ENCODE measurements at regions not wholly inside any gene's neighbourhood (a gene's known extent, or its start where the extent isn't known, plus 50 kb on each side); places are given as distances from the start of the nearest gene placed in this dataset.

DNA sequence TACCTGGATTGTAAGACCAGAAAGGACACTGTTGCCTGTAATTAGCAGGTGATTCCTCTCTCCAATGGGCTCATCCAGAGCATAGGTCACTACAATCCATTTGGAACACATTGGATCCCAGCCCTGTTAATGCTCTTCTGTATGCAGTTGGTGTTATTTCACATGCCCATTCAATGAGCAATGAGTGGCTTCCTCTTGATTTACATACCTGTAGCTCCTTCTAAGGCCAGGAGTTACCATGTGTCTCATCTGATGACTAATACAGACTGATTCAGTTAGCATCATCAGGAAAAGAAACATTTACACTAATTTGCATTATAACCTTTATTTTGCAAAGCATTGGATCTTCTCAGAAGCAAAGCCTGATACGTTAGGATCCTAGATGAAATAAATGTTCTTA, 83.1 kb upstream of the NPVF start:
- TF ChIP-seq, protein P1, sequence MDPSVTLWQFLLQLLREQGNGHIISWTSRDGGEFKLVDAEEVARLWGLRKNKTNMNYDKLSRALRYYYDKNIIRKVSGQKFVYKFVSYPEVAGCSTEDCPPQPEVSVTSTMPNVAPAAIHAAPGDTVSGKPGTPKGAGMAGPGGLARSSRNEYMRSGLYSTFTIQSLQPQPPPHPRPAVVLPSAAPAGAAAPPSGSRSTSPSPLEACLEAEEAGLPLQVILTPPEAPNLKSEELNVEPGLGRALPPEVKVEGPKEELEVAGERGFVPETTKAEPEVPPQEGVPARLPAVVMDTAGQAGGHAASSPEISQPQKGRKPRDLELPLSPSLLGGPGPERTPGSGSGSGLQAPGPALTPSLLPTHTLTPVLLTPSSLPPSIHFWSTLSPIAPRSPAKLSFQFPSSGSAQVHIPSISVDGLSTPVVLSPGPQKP (IDR thresholded peaks at IDR 0.05; ENCODE audit: low read depth, low read length) = no peak
- TF ChIP-seq KDM5A (IDR thresholded peaks at IDR 0.05) (no peak), EP300 (IDR thresholded peaks at IDR 0.05) (no peak), HOXB13 (CRISPR knock-in tag; IDR thresholded peaks at IDR 0.05; ENCODE audit: low read depth) (no peak), POLR2A (IDR thresholded peaks at IDR 0.05; ENCODE audit: low read length) (no peak)
- TF ChIP-seq, protein P2, sequence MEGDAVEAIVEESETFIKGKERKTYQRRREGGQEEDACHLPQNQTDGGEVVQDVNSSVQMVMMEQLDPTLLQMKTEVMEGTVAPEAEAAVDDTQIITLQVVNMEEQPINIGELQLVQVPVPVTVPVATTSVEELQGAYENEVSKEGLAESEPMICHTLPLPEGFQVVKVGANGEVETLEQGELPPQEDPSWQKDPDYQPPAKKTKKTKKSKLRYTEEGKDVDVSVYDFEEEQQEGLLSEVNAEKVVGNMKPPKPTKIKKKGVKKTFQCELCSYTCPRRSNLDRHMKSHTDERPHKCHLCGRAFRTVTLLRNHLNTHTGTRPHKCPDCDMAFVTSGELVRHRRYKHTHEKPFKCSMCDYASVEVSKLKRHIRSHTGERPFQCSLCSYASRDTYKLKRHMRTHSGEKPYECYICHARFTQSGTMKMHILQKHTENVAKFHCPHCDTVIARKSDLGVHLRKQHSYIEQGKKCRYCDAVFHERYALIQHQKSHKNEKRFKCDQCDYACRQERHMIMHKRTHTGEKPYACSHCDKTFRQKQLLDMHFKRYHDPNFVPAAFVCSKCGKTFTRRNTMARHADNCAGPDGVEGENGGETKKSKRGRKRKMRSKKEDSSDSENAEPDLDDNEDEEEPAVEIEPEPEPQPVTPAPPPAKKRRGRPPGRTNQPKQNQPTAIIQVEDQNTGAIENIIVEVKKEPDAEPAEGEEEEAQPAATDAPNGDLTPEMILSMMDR (IDR thresholded peaks at IDR 0.05) = no peak

Data from A549 (cell line).